ENCODE measurements at regions not wholly inside any gene's neighbourhood (a gene's known extent, or its start where the extent isn't known, plus 50 kb on each side); places are given as distances from the start of the nearest gene placed in this dataset.

- Histone ChIP-seq H4K20me1 (ENCODE audit: control insufficient read depth, extremely low read depth, insufficient read depth, low read length) (no peaks in the 10 kb centered on the region), H3K36me3 (ENCODE audit: control insufficient read depth in 2 of 2, extremely low read depth in 1 of 2, insufficient read depth in 2 of 2, low read length in 2 of 2) (no peaks in the 10 kb centered on the region), H3K9me1 (ENCODE audit: control insufficient read depth, extremely low read depth, insufficient read depth, low read length) (no peaks in the 10 kb centered on the region), H3K4me1 (ENCODE audit: control insufficient read depth, extremely low read depth, insufficient read depth, low read length) (no peaks in the 10 kb centered on the region), H3K9me3 (ENCODE audit: control insufficient read depth, low read depth, low read length) (peaks cover 6% of the 10 kb centered on the region), H2AFZ (ENCODE audit: control insufficient read depth, low read length) (no peak overlapping the region), H3K79me2 (ENCODE audit: control insufficient read depth, insufficient read depth, low read length) (no peaks in the 10 kb centered on the region), H3K27ac (ENCODE audit: control insufficient read depth, insufficient read depth, low read length) (no peak overlapping the region), H3K4me3 (ENCODE audit: control insufficient read depth in 2 of 3, extremely low read depth in 1 of 3, insufficient read depth in 2 of 3, low read depth in 1 of 3, low read length in 3 of 3) (no peak overlapping the region), H3K4me2 (ENCODE audit: control insufficient read depth, extremely low read depth, insufficient read depth, low read depth, low read length) (no peak overlapping the region), H3K9ac (ENCODE audit: control insufficient read depth, extremely low read depth, insufficient read depth, low read length) (no peak overlapping the region), H3K27me3 (ENCODE audit: control insufficient read depth, extremely low read depth, insufficient read depth, low read length) (no peaks in the 10 kb centered on the region)
- no peak for TF ChIP-seq CTCF (optimal IDR thresholded peaks at IDR 0.05 in 1 of 3, IDR thresholded peaks at IDR 0.05 in 1 of 3, conservative IDR thresholded peaks at IDR 0.05 in 1 of 3; ENCODE audit: extremely low read depth in 1 of 3, insufficient read depth in 2 of 3, low read length in 3 of 3)
- no peak for TF ChIP-seq EZH2 (IDR thresholded peaks at IDR 0.05; ENCODE audit: low read length)
- DNase-seq (ENCODE audit: low read depth, low spot score) (no peak), FAIRE-seq (no peak)
- dilution Hi-C loops (cut with MboI; ENCODE audit: extremely low pct_ligation_motif_present, low sequenced_read_pairs) = no loop called here
These were observed 127.4 kb downstream of the IRF8 start for GRCh38 chr16:86026171-86026910.

- Histone ChIP-seq H3K9ac (ENCODE audit: control insufficient read depth, extremely low read depth, insufficient read depth, low read length) (no peak overlapping the region), H3K4me2 (ENCODE audit: control insufficient read depth, extremely low read depth, insufficient read depth, low read depth, low read length) (no peak overlapping the region), H4K20me1 (ENCODE audit: control insufficient read depth, extremely low read depth, insufficient read depth, low read length) (no peaks in the 10 kb centered on the region), H3K27me3 (ENCODE audit: control insufficient read depth, extremely low read depth, insufficient read depth, low read length) (no peaks in the 10 kb centered on the region), H3K9me1 (ENCODE audit: control insufficient read depth, extremely low read depth, insufficient read depth, low read length) (no peaks in the 10 kb centered on the region), H3K4me3 (ENCODE audit: control insufficient read depth in 2 of 3, extremely low read depth in 1 of 3, insufficient read depth in 2 of 3, low read depth in 1 of 3, low read length in 3 of 3) (no peak overlapping the region), H2AFZ (ENCODE audit: control insufficient read depth, low read length) (no peak overlapping the region), H3K79me2 (ENCODE audit: control insufficient read depth, insufficient read depth, low read length) (no peaks in the 10 kb centered on the region), H3K9me3 (ENCODE audit: control insufficient read depth, low read depth, low read length) (peaks cover 6% of the 10 kb centered on the region), H3K27ac (ENCODE audit: control insufficient read depth, insufficient read depth, low read length) (no peak overlapping the region), H3K36me3 (ENCODE audit: control insufficient read depth in 2 of 2, extremely low read depth in 1 of 2, insufficient read depth in 2 of 2, low read length in 2 of 2) (no peaks in the 10 kb centered on the region), H3K4me1 (ENCODE audit: control insufficient read depth, extremely low read depth, insufficient read depth, low read length) (no peaks in the 10 kb centered on the region)
- FAIRE-seq = no peak
- no peak for DNase-seq (ENCODE audit: low read depth, low spot score)
- dilution Hi-C loops (cut with MboI; ENCODE audit: extremely low pct_ligation_motif_present, low sequenced_read_pairs) = no loop called here
- TF ChIP-seq CTCF (optimal IDR thresholded peaks at IDR 0.05 in 1 of 3, IDR thresholded peaks at IDR 0.05 in 1 of 3, conservative IDR thresholded peaks at IDR 0.05 in 1 of 3; ENCODE audit: extremely low read depth in 1 of 3, insufficient read depth in 2 of 3, low read length in 3 of 3) = no peak
- TF ChIP-seq EZH2 (IDR thresholded peaks at IDR 0.05; ENCODE audit: low read length) = no peak
These were observed 128.0 kb downstream of the IRF8 start for GRCh38 chr16:86026916-86027315.

Data from keratinocyte (primary cell).